Esophagus muscularis mucosa (tissue), 3 donors: ENCODE measurements at regions not wholly inside any gene's neighbourhood (a gene's known extent, or its start where the extent isn't known, plus 50 kb on each side); places are given as distances from the start of the nearest gene placed in this dataset.

Experiments
- CTCF ChIP-seq, 3 experiments: fragments of 200-600 bp in 2 of 3; fragments of 450-650 bp in 1 of 3; sonication (generic) in 2 of 3; IDR thresholded peaks; one replicate each; pipeline ENCODE4 v1.5.1; 2017 to 2019; ENCODE audit warnings: antibody characterized with exemption in 3 of 3, mild to moderate bottlenecking in 2 of 3, moderate library complexity in 1 of 3
- POLR2A ChIP-seq: fragments of 450-650 bp; IDR thresholded peaks from one replicate; pipeline ENCODE4 v1.6.1; 2017; ENCODE audit warnings: antibody characterized with exemption, moderate library complexity, mild to moderate bottlenecking, low read depth

GRCh38 chr6:144350528-144350880, 65.4 kb downstream of the UTRN start:
- TF ChIP-seq CTCF (IDR thresholded peaks at IDR 0.05): no peak
- no peak for TF ChIP-seq POLR2A
